GM12878 (cell line): ENCODE measurements at regions not wholly inside any gene's neighbourhood (a gene's known extent, or its start where the extent isn't known, plus 50 kb on each side); places are given as distances from the start of the nearest gene placed in this dataset.

Source experiments
- BCLAF1 ChIP-seq: fragments of 450-650 bp; IDR thresholded peaks from 2 replicates; pipeline ENCODE4 v1.6.1; 2017; ENCODE audit warnings: antibody characterized with exemption, mild to moderate bottlenecking, moderate library complexity
- CTCF ChIP-seq, 3 experiments: IDR thresholded peaks in 2 of 3; conservative IDR thresholded peaks in 1 of 3; 2 replicates each; pipeline ENCODE4 v1.5.1; 2011; ENCODE audit warnings: low read depth in 3 of 3, low read length in 3 of 3, mild to moderate bottlenecking in 3 of 3, control low read depth in 2 of 3, moderate library complexity in 2 of 3, inconsistent platforms in 1 of 3, mixed read lengths in 1 of 3; ENCODE audit not compliant: control insufficient read depth in 2 of 3, insufficient read depth in 1 of 3; ENCODE audit errors: extremely low read depth in 1 of 3
- SKIL ChIP-seq: fragments of 450-650 bp; IDR thresholded peaks from 2 replicates; pipeline ENCODE4 v1.6.1; 2017; ENCODE audit warnings: mild to moderate bottlenecking, low read depth, inconsistent platforms; ENCODE audit not compliant: poor library complexity, severe bottlenecking
- SREBF1 ChIP-seq: IDR thresholded peaks from 2 replicates; pipeline ENCODE4 v1.6.1; 2012; ENCODE audit warnings: mild to moderate bottlenecking, low read length
- YY1 ChIP-seq: IDR thresholded peaks from 2 replicates; pipeline ENCODE4 v1.6.1; 2011; ENCODE audit warnings: low read depth, mild to moderate bottlenecking, low read length

GRCh38 chr5:13115476-13115875 lies 829.0 kb downstream of the DNAH5 start:
- no peak for TF ChIP-seq CTCF (IDR thresholded peaks at IDR 0.05 in 2 of 3, conservative IDR thresholded peaks at IDR 0.05 in 1 of 3; ENCODE audit: control insufficient read depth in 2 of 3, extremely low read depth in 1 of 3, insufficient read depth in 1 of 3, low read depth in 3 of 3, low read length in 3 of 3)
- TF ChIP-seq BCLAF1 = no peak
- TF ChIP-seq SKIL = no peak
- no peak for TF ChIP-seq YY1
- no peak for TF ChIP-seq SREBF1
